NCI-H187 (cell line): ENCODE measurements at regions not wholly inside any gene's neighbourhood (a gene's known extent, or its start where the extent isn't known, plus 50 kb on each side); places are given as distances from the start of the nearest gene placed in this dataset.
A peak's percentile ranks its signal among the peaks of the same experiment; 100 is the strongest.

Source experiments
- DNase-seq, 2 experiments: peaks; one replicate each; lab custom pipeline; 2025; lab: John Stamatoyannopoulos, UW

- DNase-seq = no peak
These were observed 807.8 kb upstream of the CDH2 start for GRCh38 chr18:28984731-28985130.

GRCh38 chr18:28974504-28974903, 797.6 kb upstream of the CDH2 start:
- DNase-seq = no peak

DNA sequence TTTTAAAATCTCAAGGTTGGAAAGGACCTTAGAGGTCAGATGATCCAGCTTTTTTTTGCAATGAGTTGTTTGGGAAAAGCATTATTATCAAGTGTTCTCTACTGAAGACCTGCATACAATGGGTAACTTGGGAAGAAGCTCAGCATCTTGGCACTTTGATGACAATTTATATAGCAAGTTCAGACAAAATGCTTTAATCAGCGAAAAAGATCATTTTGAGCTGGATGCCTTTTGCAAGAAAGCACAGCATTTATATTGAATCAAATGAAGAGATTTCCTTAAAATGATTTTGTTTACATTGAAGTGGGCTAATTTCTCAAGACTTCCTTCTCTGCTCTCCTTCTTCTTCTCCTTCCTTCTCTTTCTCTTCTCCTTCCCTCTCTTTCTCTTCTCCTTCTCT, 796.4 kb upstream of the CDH2 start:
- no peak for DNase-seq

GRCh38 chr18:28972333-28972907, 795.5 kb upstream of the CDH2 start:
- DNase-seq = no peak

- DNase-seq = no peak
These were observed 786.6 kb upstream of the CDH2 start for GRCh38 chr18:28963481-28963880.

DNA sequence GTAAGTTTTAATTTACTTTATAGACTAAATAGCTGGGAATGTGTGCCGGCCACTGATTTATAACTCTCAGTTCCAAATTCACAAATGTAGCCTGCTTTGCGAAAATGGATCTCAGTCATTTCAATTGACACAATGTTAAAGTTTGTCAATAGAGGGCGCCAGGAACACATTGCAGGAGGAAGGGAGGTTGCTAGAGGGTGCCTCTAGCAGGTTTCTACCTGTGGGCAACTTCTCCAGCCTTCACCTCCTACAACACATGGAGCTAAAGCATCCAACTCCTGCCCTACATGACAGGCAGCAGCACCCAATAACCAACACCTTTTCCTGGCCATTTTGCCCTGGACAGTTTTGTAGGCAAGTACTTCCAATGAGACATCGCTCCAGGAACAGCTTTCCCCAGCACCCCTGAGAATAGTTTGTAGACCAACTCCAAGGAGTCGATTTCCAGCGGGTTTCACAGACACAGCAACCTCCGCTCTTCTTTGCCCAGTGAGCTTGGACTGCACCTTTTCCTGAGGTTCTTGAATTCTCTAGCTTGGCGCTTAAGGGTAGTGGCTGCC, 784.8 kb upstream of the CDH2 start:
- peak in 1 of 2 experiments; percentile 10 for DNase-seq

GRCh38 chr18:28960146-28960545, 783.2 kb upstream of the CDH2 start:
- no peak for DNase-seq

- DNase-seq = no peak
These were observed 775.4 kb upstream of the CDH2 start for GRCh38 chr18:28952339-28952738.

DNA sequence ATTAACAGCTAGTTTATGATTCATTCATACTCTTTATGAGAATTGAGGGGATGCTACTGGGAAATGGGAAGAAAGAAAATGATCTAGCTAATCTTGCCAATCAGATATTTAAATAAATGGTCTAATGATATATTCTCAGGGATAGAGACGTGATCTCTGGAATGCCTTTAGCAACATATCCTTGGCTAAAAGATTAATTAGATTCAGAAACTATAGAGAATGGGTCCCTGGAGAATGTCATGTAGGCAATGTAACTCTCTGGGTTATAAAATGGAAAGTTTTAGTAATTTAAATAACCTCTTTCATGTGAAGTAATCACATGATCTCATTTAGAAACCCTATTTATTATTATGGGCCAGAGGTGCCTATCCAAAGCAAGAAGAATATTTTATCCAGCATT, 771.0 kb upstream of the CDH2 start:
- no peak for DNase-seq

DNA sequence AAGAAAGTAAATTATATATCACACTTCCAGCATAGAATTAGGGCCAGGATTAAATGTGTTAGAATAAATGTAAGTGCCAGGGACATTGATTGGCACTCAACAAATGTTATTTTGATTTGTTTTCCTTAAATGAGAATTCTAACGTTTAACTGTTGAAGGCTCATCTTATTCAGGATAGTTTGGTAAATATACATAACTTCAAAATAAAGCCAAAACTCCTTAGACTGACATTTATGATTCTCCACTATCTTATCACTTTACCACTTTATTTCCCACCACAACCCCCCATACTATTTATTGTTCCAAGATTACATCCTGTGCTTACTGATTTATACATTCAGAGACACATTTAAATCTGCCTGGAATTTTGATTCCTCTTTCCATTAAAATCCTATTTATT, 769.5 kb upstream of the CDH2 start:
- DNase-seq = no peak

- DNase-seq = no peak
These were observed 746.0 kb upstream of the CDH2 start for GRCh38 chr18:28922936-28923335.

DNA sequence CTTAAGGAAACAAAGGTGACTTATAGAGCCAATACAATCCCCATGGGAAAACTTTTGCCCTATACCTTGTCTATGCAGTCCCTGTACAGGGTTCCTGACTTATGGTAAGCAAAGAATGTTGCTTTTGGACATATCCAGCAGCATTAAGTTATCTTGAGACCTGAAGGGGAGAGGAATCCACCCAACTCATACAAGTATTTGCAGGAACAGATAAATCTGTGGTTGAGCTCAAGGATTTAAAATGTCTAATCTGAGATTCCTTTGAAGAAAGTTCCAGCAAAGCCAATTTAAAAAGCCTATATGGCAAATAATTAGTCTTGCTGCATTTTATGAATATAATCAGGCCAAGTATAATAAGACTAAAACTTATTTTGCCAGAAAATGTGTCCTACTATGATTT, 739.5 kb upstream of the CDH2 start:
- DNase-seq = no peak

- DNase-seq = no peak
These were observed 728.6 kb upstream of the CDH2 start for GRCh38 chr18:28905509-28905908.

- no peak for DNase-seq
These were observed 727.9 kb upstream of the CDH2 start for GRCh38 chr18:28904789-28905364.

DNA sequence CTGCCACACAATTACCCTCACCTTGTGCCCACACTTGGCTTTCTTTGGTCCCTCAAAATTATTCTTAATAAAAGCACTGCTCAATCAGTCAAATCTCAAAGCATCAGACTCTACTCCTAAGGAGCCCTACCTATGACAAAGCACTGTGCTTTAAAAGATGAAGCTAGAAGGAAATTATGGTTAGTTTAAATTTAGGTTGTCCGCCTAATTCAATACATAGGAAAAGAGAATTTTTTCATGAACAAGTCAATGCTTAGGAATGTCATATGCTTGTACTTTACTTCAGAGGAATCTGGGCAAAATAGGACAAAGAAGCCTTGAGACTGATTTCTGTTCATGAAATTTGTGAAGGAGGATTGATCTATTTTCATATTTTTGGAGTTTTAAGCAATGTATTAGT, 726.4 kb upstream of the CDH2 start:
- DNase-seq = no peak

DNA sequence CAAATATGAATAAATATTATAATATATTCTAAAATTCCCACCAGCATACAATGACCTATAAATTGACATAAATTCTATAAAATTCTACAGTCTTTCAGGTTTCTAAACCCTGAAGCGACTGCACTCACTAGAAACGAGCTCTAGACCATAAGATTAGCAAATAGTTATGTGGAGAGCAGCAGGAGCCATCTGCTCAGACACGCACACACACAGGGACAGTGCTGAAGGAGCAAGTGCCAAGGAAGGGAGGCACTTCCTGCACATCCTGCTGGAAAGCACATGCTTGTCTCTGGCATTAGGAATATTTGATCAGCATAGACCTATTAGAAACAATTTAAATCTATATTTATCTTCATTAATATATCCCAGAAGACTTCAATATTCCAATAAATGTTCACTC, 713.9 kb upstream of the CDH2 start:
- no peak for DNase-seq

GRCh38 chr18:28884304-28884703, 707.4 kb upstream of the CDH2 start:
- no peak for DNase-seq

DNA sequence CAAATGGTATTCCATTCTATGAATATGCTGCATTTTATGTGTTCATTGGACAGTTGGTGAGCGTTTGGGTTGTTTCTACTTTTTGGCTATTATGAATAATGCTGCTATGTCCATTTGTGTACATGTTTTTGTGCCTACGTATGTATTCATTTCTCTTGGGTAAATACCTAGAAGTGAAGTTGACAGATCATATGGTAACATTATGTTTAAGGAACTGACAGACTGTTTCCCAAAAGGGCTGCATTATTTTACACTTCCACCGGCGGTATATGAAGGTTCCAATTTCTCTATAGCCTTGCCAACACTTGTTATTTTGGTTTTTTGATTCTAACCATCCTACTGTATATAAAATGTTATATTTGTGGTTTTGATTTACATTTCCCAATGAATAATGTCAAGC, 703.9 kb upstream of the CDH2 start:
- DNase-seq = no peak

GRCh38 chr18:28875059-28875458, 698.1 kb upstream of the CDH2 start:
- DNase-seq = no peak

DNA sequence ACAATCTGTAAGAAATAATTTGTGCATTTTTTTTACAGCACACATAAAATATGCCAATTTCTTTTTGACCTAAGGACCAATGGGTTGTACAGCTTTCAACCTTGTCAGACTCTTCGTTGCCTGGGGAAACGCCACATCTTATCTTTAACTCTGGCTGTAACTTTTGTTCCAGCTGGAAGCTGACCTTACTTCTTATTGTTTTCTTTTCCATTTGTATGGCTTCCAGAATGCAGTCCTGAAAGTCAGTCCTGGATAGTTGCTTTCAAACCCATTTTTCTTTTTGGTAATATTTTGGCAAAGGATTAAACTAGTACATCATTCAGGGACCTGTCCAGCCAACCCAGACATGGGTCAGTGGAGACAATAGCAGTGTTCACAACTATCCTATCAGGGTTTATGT, 686.5 kb upstream of the CDH2 start:
- no peak for DNase-seq

GRCh38 chr18:28858248-28858647, 681.3 kb upstream of the CDH2 start:
- no peak for DNase-seq

- DNase-seq = no peak
These were observed 679.1 kb upstream of the CDH2 start for GRCh38 chr18:28855989-28856388.

DNA sequence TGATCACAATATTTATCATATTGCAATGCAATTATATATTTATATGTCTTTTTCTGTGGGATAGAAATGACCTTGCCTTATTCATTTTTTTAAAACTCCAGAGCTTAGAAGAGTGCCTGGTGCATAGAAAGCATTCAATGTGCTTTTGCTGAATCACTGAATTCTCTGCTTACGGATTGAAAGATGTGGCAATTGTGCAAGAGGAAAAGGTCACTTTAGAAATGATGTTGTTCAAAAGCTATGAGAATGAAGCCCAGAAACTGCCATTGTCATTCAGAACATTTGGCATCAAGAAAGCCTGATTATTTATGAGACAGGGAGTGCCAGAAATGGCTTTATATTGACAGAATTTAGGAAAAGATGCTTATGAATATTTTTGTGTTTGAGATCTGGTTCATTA, 678.6 kb upstream of the CDH2 start:
- no peak for DNase-seq

GRCh38 chr18:28854964-28855363, 678.0 kb upstream of the CDH2 start:
- DNase-seq = no peak
